Neural progenitor cell (in vitro differentiated cells): ENCODE measurements at regions not wholly inside any gene's neighbourhood (a gene's known extent, or its start where the extent isn't known, plus 50 kb on each side); places are given as distances from the start of the nearest gene placed in this dataset.

Experiments used
- CTCF ChIP-seq: fragments of 200-600 bp; sonication (generic); IDR thresholded peaks from 2 replicates; pipeline ENCODE4 v1.5.1; 2017; ENCODE audit warnings: antibody characterized with exemption, mild to moderate bottlenecking
- EZH2 ChIP-seq: fragments of 200-600 bp; sonication (generic); IDR thresholded peaks from 2 replicates; pipeline ENCODE4 v1.6.1; 2017; ENCODE audit warnings: antibody characterized with exemption, mild to moderate bottlenecking, moderate library complexity

- no peak for TF ChIP-seq EZH2
- no peak for TF ChIP-seq CTCF
These were observed 569.5 kb downstream of the UTRN start for GRCh38 chr6:144854654-144855053.
